Right lobe of liver (tissue), 4 donors: ENCODE measurements at regions not wholly inside any gene's neighbourhood (a gene's known extent, or its start where the extent isn't known, plus 50 kb on each side); places are given as distances from the start of the nearest gene placed in this dataset.
"Not testable (repeated sequence)": the region's sequence is repeated elsewhere in the genome, so short reads cannot be mapped to it uniquely, and the experiment has no call there.

Source experiments
- POLR2A ChIP-seq: fragments of 450-650 bp; IDR thresholded peaks from one replicate; pipeline ENCODE4 v1.6.1; 2017; ENCODE audit warnings: antibody characterized with exemption, mild to moderate bottlenecking
- TF ChIP-seq, protein P1 (sequence below), 4 donors: fragments of 200-600 bp in 3 of 4; fragments of 450-650 bp in 1 of 4; IDR thresholded peaks; one replicate each; pipeline versions ENCODE4 v1.5.1 to v1.8.0; 2016 to 2022; ENCODE audit warnings: antibody characterized with exemption in 4 of 4, mild to moderate bottlenecking in 2 of 4
- donor health status: DM: no; HTN: no; CAD: no.
- donor health status: DM: no; HTN: no; CAD: no.
- donor health status: DM: no; HTN: yes; CAD: no.

DNA sequence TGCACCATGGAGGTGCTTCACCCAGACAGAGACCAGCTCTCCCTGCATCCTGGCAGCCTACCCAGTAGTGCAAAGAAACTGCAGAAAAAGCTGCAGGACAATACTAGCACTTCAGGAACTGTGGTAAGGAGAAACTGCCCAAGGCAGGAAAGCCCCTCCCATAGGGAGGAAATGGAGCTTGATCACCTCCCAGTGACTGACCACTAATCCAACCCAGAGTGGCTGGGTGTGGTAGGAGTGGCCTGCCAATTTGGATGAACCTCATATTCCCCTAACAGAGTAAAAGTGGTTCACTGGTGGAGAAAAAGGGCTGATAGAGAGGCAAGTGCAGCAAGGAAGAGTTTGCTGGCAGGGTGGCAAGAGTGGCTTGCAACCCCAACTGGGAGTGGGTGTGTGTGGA lies 125.7 kb upstream of the HSFY1 start:
- TF ChIP-seq, protein P1, sequence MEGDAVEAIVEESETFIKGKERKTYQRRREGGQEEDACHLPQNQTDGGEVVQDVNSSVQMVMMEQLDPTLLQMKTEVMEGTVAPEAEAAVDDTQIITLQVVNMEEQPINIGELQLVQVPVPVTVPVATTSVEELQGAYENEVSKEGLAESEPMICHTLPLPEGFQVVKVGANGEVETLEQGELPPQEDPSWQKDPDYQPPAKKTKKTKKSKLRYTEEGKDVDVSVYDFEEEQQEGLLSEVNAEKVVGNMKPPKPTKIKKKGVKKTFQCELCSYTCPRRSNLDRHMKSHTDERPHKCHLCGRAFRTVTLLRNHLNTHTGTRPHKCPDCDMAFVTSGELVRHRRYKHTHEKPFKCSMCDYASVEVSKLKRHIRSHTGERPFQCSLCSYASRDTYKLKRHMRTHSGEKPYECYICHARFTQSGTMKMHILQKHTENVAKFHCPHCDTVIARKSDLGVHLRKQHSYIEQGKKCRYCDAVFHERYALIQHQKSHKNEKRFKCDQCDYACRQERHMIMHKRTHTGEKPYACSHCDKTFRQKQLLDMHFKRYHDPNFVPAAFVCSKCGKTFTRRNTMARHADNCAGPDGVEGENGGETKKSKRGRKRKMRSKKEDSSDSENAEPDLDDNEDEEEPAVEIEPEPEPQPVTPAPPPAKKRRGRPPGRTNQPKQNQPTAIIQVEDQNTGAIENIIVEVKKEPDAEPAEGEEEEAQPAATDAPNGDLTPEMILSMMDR (IDR thresholded peaks at IDR 0.05): not testable (repeated sequence)
- not testable (repeated sequence) for TF ChIP-seq POLR2A
